ENCODE measurements at regions not wholly inside any gene's neighbourhood (a gene's known extent, or its start where the extent isn't known, plus 50 kb on each side); places are given as distances from the start of the nearest gene placed in this dataset.

DNA sequence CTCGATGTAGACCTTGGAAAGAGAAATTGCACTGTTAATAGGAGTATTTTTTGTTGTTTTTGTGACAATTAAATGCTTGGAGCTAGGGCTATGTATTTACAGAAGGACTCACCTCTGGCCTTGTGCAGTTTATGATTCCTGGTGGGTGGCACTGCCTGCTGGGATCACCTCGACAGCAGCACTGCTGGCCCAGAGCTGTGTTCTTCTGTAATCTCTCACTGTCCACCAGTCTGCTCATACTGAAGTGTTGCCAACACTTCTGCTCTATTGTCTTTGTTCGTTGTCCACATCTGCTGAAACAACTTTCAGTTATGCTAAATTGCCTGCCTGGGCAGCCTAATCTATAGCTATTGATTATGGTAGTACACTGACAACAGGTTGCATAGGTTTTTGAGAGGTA lies 194.4 kb upstream of the ANK2 start:
- CTCF ChIA-PET, result no interaction called here
- Mint-ChIP-seq H3K36me3 (ENCODE audit: insufficient read depth, unreplicated experiment) (no peaks in the 10 kb centered on the region), H3K27me3 (ENCODE audit: unreplicated experiment) (no peaks in the 10 kb centered on the region), H3K9me3 (ENCODE audit: low read depth, unreplicated experiment) (no peaks in the 10 kb centered on the region), H3K27ac (ENCODE audit: unreplicated experiment) (no peak overlapping the region), H3K4me3 (ENCODE audit: low read depth, unreplicated experiment) (no peak overlapping the region), H3K4me1 (ENCODE audit: low read depth, unreplicated experiment) (peaks cover 10% of the 10 kb centered on the region)
- TF ChIP-seq, protein P1, sequence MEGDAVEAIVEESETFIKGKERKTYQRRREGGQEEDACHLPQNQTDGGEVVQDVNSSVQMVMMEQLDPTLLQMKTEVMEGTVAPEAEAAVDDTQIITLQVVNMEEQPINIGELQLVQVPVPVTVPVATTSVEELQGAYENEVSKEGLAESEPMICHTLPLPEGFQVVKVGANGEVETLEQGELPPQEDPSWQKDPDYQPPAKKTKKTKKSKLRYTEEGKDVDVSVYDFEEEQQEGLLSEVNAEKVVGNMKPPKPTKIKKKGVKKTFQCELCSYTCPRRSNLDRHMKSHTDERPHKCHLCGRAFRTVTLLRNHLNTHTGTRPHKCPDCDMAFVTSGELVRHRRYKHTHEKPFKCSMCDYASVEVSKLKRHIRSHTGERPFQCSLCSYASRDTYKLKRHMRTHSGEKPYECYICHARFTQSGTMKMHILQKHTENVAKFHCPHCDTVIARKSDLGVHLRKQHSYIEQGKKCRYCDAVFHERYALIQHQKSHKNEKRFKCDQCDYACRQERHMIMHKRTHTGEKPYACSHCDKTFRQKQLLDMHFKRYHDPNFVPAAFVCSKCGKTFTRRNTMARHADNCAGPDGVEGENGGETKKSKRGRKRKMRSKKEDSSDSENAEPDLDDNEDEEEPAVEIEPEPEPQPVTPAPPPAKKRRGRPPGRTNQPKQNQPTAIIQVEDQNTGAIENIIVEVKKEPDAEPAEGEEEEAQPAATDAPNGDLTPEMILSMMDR (IDR thresholded peaks at IDR 0.05; ENCODE audit: unreplicated experiment), result no peak
- intact Hi-C loops (cut with micrococcal nuclease; ENCODE audit: unreplicated experiment), result no loop called here
- no peak for DNase-seq
- BruUV-seq (replicated peaks), result no TSS peak

DNA sequence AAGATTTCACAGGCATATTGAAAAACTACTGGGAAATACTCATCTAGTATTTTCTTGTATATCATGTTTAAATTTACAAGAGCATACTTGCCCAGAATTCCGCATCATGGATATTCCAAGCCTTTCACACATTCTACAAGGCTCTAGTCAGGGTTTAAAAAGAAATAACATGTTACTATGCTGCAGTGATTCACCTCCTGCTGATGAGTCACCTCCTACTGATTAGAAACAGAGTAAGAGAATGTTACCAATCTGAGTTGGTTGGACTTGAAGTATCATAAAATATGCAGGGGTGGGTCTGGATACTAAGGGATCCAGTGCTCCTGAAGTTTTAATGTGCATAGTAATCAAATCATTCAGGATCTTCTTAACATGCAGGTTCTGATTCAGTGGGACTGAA lies 192.0 kb upstream of the ANK2 start:
- no peak for DNase-seq
- H3K27ac Mint-ChIP-seq (ENCODE audit: unreplicated experiment), result no peak overlapping the region
- intact Hi-C loops (cut with micrococcal nuclease; ENCODE audit: unreplicated experiment), result no loop called here
- CTCF ChIA-PET, result no interaction called here
- H3K4me3 Mint-ChIP-seq (ENCODE audit: low read depth, unreplicated experiment), result no peak overlapping the region
- no TSS peak for BruUV-seq (replicated peaks)
- no peaks in the 10 kb centered on the region for H3K9me3 Mint-ChIP-seq (ENCODE audit: low read depth, unreplicated experiment)
- peaks cover 10% of the 10 kb centered on the region for H3K4me1 Mint-ChIP-seq (ENCODE audit: low read depth, unreplicated experiment)
- no peaks in the 10 kb centered on the region for H3K27me3 Mint-ChIP-seq (ENCODE audit: unreplicated experiment)
- no peaks in the 10 kb centered on the region for H3K36me3 Mint-ChIP-seq (ENCODE audit: insufficient read depth, unreplicated experiment)
- TF ChIP-seq, protein P1 (IDR thresholded peaks at IDR 0.05; ENCODE audit: unreplicated experiment), result no peak

DNA sequence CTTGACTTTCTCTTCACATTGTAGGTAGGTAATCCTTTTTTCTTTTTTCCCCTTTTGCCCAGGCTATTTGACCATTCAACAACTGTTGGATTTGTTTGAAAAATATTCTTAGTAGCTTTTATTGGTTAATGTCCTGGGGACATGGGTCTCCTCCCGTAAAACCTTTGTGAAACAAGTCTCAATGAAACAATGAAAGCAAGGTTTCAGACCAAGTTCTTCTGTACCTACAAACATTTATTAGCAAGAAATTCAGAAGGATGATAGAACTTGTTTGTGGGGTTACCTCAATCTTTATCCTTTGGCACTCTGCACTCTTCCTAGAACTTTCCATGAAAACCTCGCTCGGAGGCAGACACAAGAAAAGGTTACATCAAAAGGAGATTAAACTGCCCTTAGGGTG lies 190.7 kb upstream of the ANK2 start:
- no peaks in the 10 kb centered on the region for H3K9me3 Mint-ChIP-seq (ENCODE audit: low read depth, unreplicated experiment)
- BruUV-seq (replicated peaks), result no TSS peak
- H3K27ac Mint-ChIP-seq (ENCODE audit: unreplicated experiment), result no peak overlapping the region
- H3K4me1 Mint-ChIP-seq (ENCODE audit: low read depth, unreplicated experiment), result peaks cover 10% of the 10 kb centered on the region
- H3K27me3 Mint-ChIP-seq (ENCODE audit: unreplicated experiment), result no peaks in the 10 kb centered on the region
- no peaks in the 10 kb centered on the region for H3K36me3 Mint-ChIP-seq (ENCODE audit: insufficient read depth, unreplicated experiment)
- CTCF ChIA-PET, result no interaction called here
- TF ChIP-seq, protein P1 (IDR thresholded peaks at IDR 0.05; ENCODE audit: unreplicated experiment), result no peak
- H3K4me3 Mint-ChIP-seq (ENCODE audit: low read depth, unreplicated experiment), result no peak overlapping the region
- intact Hi-C loops (cut with micrococcal nuclease; ENCODE audit: unreplicated experiment), result no loop called here
- no peak for DNase-seq

DNA sequence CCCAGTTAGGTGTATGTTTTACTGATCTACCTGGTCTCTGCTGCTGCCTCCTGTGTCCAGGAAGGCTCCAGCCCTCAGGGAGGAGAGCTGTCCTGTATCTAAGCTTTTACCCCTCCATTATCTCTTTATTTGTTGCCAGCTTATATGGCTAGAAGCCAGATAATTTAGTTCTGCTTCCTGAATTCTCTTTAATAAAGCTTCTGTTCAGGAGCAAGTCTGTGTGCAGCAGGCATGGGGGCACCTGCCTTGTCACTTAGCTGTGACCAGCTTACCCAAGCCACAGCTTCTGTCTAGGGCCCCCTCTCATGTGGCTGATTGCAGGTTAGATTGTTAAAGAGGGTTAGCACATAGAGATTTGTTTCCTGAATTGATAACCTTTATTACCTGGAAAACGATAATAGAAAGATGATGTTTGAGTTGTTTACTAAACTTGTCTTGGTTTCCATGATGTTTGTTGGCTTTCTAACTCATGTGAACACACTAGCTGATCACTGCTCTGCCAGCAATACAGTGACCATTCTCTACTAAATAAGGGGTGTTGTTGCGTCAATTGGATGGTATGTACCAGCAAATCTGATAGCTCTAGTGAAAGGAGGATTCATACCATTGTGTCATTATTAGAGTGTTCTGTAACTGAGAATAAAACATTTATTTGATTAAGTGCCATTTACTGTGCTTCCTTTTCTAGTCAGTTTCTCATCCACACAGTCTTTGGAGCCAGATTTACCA lies 189.8 kb upstream of the ANK2 start:
- intact Hi-C loops (cut with micrococcal nuclease; ENCODE audit: unreplicated experiment), result no loop called here
- Mint-ChIP-seq H3K4me3 (ENCODE audit: low read depth, unreplicated experiment) (no peak overlapping the region), H3K9me3 (ENCODE audit: low read depth, unreplicated experiment) (no peaks in the 10 kb centered on the region), H3K36me3 (ENCODE audit: insufficient read depth, unreplicated experiment) (no peaks in the 10 kb centered on the region), H3K27ac (ENCODE audit: unreplicated experiment) (no peak overlapping the region), H3K27me3 (ENCODE audit: unreplicated experiment) (no peaks in the 10 kb centered on the region), H3K4me1 (ENCODE audit: low read depth, unreplicated experiment) (peaks cover 10% of the 10 kb centered on the region)
- TF ChIP-seq, protein P1 (IDR thresholded peaks at IDR 0.05; ENCODE audit: unreplicated experiment), result no peak
- DNase-seq, result no peak
- no TSS peak for BruUV-seq (replicated peaks)
- CTCF ChIA-PET, result no interaction called here
